Adrenal gland (tissue), 9 donors: ENCODE measurements at regions not wholly inside any gene's neighbourhood (a gene's known extent, or its start where the extent isn't known, plus 50 kb on each side); places are given as distances from the start of the nearest gene placed in this dataset.
A peak's percentile ranks its signal among the peaks of the same experiment; 100 is the strongest.

Source experiments
- DNase-seq, 7 donors: peaks; one replicate each; pipeline ENCODE4 v3.0.0-alpha.2; 2019 to 2020
- H3K27ac ChIP-seq, 5 donors: fragments of 200-600 bp; sonication (generic) in 4 of 5; 1 replicate in 3 of 5; 2 replicates in 2 of 5; pipeline versions ENCODE4 v1.5.1 to v1.8.0; 2016 to 2020; ENCODE audit warnings: mild to moderate bottlenecking in 1 of 5
- H3K27me3 ChIP-seq: fragments of 200-600 bp; 2 replicates; pipeline ENCODE4 v1.8.0; 2021
- H3K36me3 ChIP-seq, 2 donors: fragments of 200-600 bp; replicated peaks in 1 of 2; 1 replicate in 1 of 2; 2 replicates in 1 of 2; pipeline versions ENCODE4 v1.5.1 to v1.8.0; 2018 to 2022
- H3K4me1 ChIP-seq, 2 donors: fragments of 200-600 bp; replicated peaks in 1 of 2; 1 replicate in 1 of 2; 2 replicates in 1 of 2; pipeline versions ENCODE4 v1.5.1 to v1.8.0; 2018 to 2021
- H3K4me3 ChIP-seq, 4 donors: fragments of 200-600 bp; sonication (generic) in 3 of 4; one replicate each; pipeline ENCODE4 v1.5.1; 2016 to 2018
- H3K9me3 ChIP-seq, 3 donors: fragments of 200-600 bp; sonication (generic) in 1 of 3; replicated peaks in 1 of 3; 1 replicate in 2 of 3; 2 replicates in 1 of 3; pipeline versions ENCODE4 v1.5.1 to v1.8.0; 2016 to 2021
- CTCF ChIP-seq, 6 experiments: fragments of 450-650 bp in 4 of 6; fragments of 200-600 bp in 2 of 6; sonication (generic) in 1 of 6; IDR thresholded peaks; 1 replicate in 5 of 6; 2 replicates in 1 of 6; pipeline versions ENCODE4 v1.5.1 to v1.8.0; 2016 to 2021; ENCODE audit warnings: antibody characterized with exemption in 6 of 6, mild to moderate bottlenecking in 2 of 6, moderate library complexity in 1 of 6
- POLR2A ChIP-seq, 2 donors: fragments of 450-650 bp; IDR thresholded peaks; one replicate each; pipeline ENCODE4 v1.6.1; 2017; ENCODE audit warnings: antibody characterized with exemption in 2 of 2, mild to moderate bottlenecking in 2 of 2, moderate library complexity in 1 of 2
- WGBS, 4 donors: extraction: QIAGEN DNeasy Blood & Tissue Kit in 2 of 4; methylation state at CpG; one replicate each; pipeline versions ENCODE4 v1.1.5 to v1.1.7; 2013 to 2017; 5-methylcytosine and 5-hydroxymethylcytosine counted together
- intact Hi-C, 2 donors: fragments of 100-400 bp; cut with DNase I; formaldehyde crosslinking; loops; one replicate each; pipeline versions ENCODE4 v1.14.1 to v1.15.0; 2022 to 2023
- donor health status: healthy with polysubstance abuse.
- donor health status: Bipolar disorder and iron deficiency.
- donor health status: DM: yes; HTN: yes; CAD: no.
- donor health status: DM: no; HTN: no; CAD: no.
- donor health status: DM: no; HTN: no; CAD: no.

GRCh38 chr6:159118924-159119323 lies 50.3 kb upstream of the FNDC1 start:
- Histone ChIP-seq H3K4me1 (peaks cover 13 to 23% of the 10 kb centered on the region in 2 donors), H3K9me3 (no peaks in the 10 kb centered on the region), H3K27me3 (no peaks in the 10 kb centered on the region), H3K36me3 (no peaks in the 10 kb centered on the region), H3K4me3 (no peak overlapping the region), H3K27ac (peak overlapping the region in 1 of 5 donors; percentile 60)
- DNase-seq, result no peak
- TF ChIP-seq POLR2A (IDR thresholded peaks at IDR 0.05), result no peak
- TF ChIP-seq CTCF (IDR thresholded peaks at IDR 0.05), result peak in 1 of 6 experiments; percentile 8
- WGBS, 4 donors, result 71 to 85% (median 80%) methylated on average over 2 of the region's 2 CpGs
- intact Hi-C loops, result no loop called here

GRCh38 chr6:159117563-159117962 lies 51.6 kb upstream of the FNDC1 start:
- peak overlapping the region; percentile 49 to 92 (median 75) for H3K27ac ChIP-seq

GRCh38 chr6:159117046-159117445 lies 52.2 kb upstream of the FNDC1 start:
- Histone ChIP-seq H3K4me1 (peaks cover 17 to 29% of the 10 kb centered on the region in 2 donors), H3K9me3 (no peaks in the 10 kb centered on the region), H3K27me3 (no peaks in the 10 kb centered on the region), H3K36me3 (no peaks in the 10 kb centered on the region), H3K27ac (peak overlapping the region; percentile 49 to 92 (median 75)), H3K4me3 (no peak overlapping the region)
- peak; percentile 76 to 94 (median 90) for DNase-seq
- WGBS, 4 donors, result 18 to 32% (median 20%) methylated on average over 3 of the region's 3 CpGs
- TF ChIP-seq CTCF (IDR thresholded peaks at IDR 0.05) (no peak), POLR2A (IDR thresholded peaks at IDR 0.05) (peak in 1 of 2 donors; percentile 23)
- intact Hi-C loops, result no loop called here

More at GRCh38 chr6:159117563-159117962, 51.6 kb upstream of the FNDC1 start:
- peak in 3 of 7 donors; percentile 30 to 52 (median 51) for DNase-seq
- no peaks in the 10 kb centered on the region for H3K27me3 ChIP-seq
- H3K4me3 ChIP-seq, result no peak overlapping the region
- H3K36me3 ChIP-seq, result no peaks in the 10 kb centered on the region
- no peak for TF ChIP-seq POLR2A (IDR thresholded peaks at IDR 0.05)
- no peak for TF ChIP-seq CTCF (IDR thresholded peaks at IDR 0.05)
- intact Hi-C loops, result no loop called here
- WGBS, 4 donors, result 64 to 76% (median 68%) methylated on average over 3 to 5 of the region's 5 CpGs
- H3K9me3 ChIP-seq, result no peaks in the 10 kb centered on the region
- peaks cover 17 to 32% of the 10 kb centered on the region in 2 donors for H3K4me1 ChIP-seq

GRCh38 chr6:159116343-159116742 lies 52.9 kb upstream of the FNDC1 start:
- 76 to 83% (median 81%) methylated on average over 4 to 5 of the region's 5 CpGs for WGBS, 4 donors
- Histone ChIP-seq H3K9me3 (no peaks in the 10 kb centered on the region), H3K4me1 (peaks cover 17 to 29% of the 10 kb centered on the region in 2 donors), H3K36me3 (no peaks in the 10 kb centered on the region), H3K27me3 (no peaks in the 10 kb centered on the region), H3K4me3 (no peak overlapping the region), H3K27ac (peak overlapping the region in 3 of 5 donors; percentile 74 to 92 (median 85))
- TF ChIP-seq POLR2A (IDR thresholded peaks at IDR 0.05) (no peak), CTCF (IDR thresholded peaks at IDR 0.05) (no peak)
- intact Hi-C loops, result no loop called here
- peak in 2 of 7 donors; percentile 30 to 52 for DNase-seq
